RWPE2 (cell line): ENCODE measurements at regions not wholly inside any gene's neighbourhood (a gene's known extent, or its start where the extent isn't known, plus 50 kb on each side); places are given as distances from the start of the nearest gene placed in this dataset.

Experiments
- ATAC-seq: fragments of 200-7000 bp; cut with Tn5 transposase; 3 replicates; pipeline ENCODE4 v1.9.1; 2021; ENCODE audit warnings: low read depth
- DNase-seq: peaks from one replicate; pipeline ENCODE4 v3.0.0-alpha.2; 2020; ENCODE audit warnings: low spot score
- H3K27ac ChIP-seq: fragments of 450-650 bp; 2 replicates; pipeline ENCODE4 v1.5.1; 2017; ENCODE audit warnings: mild to moderate bottlenecking; ENCODE audit not compliant: poor library complexity, severe bottlenecking
- H3K27me3 ChIP-seq: fragments of 250-450 bp; sonication (Bioruptor Pico); 2 replicates; pipeline ENCODE4 v1.5.1; 2021; ENCODE audit warnings: mild to moderate bottlenecking, moderate library complexity; ENCODE audit not compliant: insufficient read depth, poor library complexity, severe bottlenecking
- H3K36me3 ChIP-seq: fragments of 250-450 bp; sonication (Bioruptor Pico); 2 replicates; pipeline ENCODE4 v1.5.1; 2020; ENCODE audit warnings: low read depth, mild to moderate bottlenecking, moderate library complexity
- H3K4me1 ChIP-seq: fragments of 250-450 bp; sonication (Bioruptor Pico); 2 replicates; pipeline ENCODE4 v1.5.1; 2021; ENCODE audit warnings: mild to moderate bottlenecking, moderate library complexity; ENCODE audit not compliant: insufficient read depth, poor library complexity, severe bottlenecking
- H3K4me3 ChIP-seq: fragments of 250-450 bp; sonication (Bioruptor Pico); 2 replicates; pipeline ENCODE4 v1.5.1; 2021; ENCODE audit warnings: mild to moderate bottlenecking, moderate library complexity; ENCODE audit not compliant: severe bottlenecking
- H3K9me3 ChIP-seq: fragments of 250-450 bp; sonication (Bioruptor Pico); 2 replicates; pipeline ENCODE4 v1.5.1; 2021; ENCODE audit warnings: mild to moderate bottlenecking, moderate library complexity; ENCODE audit not compliant: severe bottlenecking
- TF ChIP-seq, protein P1 (sequence below): fragments of 450-650 bp; IDR thresholded peaks from one replicate; pipeline ENCODE4 v1.5.1; 2017; ENCODE audit warnings: mild to moderate bottlenecking, moderate library complexity; ENCODE audit not compliant: poor library complexity, severe bottlenecking

DNA sequence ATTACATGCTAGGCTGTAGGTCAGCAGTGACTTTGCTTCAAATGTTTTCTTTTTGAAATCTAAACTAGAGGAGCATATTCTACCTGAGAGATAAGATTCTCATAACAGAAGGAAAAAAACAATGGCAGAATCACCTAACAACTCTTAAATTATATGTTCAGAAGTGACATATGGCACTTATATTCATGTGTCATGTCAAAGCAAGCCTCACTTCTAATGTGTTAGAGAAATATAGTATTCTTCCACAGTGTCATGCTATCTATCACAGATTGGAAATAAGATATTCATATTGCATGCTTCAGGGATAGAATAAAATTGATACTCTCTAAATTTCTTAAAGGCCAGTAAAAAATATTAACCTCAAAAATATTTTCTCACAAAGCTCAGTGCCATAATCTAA is 874.6 kb upstream of the PRMT6 start:
- TF ChIP-seq, protein P1, sequence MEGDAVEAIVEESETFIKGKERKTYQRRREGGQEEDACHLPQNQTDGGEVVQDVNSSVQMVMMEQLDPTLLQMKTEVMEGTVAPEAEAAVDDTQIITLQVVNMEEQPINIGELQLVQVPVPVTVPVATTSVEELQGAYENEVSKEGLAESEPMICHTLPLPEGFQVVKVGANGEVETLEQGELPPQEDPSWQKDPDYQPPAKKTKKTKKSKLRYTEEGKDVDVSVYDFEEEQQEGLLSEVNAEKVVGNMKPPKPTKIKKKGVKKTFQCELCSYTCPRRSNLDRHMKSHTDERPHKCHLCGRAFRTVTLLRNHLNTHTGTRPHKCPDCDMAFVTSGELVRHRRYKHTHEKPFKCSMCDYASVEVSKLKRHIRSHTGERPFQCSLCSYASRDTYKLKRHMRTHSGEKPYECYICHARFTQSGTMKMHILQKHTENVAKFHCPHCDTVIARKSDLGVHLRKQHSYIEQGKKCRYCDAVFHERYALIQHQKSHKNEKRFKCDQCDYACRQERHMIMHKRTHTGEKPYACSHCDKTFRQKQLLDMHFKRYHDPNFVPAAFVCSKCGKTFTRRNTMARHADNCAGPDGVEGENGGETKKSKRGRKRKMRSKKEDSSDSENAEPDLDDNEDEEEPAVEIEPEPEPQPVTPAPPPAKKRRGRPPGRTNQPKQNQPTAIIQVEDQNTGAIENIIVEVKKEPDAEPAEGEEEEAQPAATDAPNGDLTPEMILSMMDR: no peak
- Histone ChIP-seq H3K9me3 (no peaks in the 10 kb centered on the region), H3K27ac (no peak overlapping the region), H3K4me3 (no peak overlapping the region), H3K27me3 (no peaks in the 10 kb centered on the region), H3K36me3 (no peaks in the 10 kb centered on the region), H3K4me1 (no peaks in the 10 kb centered on the region)
- no peak for ATAC-seq
- DNase-seq: no peak

DNA sequence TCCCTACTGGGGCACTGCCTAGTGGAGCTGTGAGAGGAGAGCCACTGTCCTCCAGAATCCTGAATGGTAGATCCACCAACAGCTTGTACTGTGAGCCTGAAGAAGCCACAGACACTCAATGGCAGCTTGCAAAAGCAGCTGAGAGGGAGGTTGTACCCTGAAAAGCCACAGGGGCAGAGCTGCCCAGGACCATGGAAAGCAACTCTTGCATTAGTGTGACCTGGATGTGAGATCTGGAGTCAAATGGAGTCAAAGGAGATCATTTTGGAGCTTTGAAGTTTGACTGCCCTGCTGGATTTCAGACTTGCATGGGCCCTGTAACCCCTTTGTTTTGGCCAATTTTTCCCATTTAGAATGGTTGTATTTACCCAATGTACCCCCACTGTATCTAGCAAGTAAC is 871.4 kb upstream of the PRMT6 start:
- Histone ChIP-seq H3K4me3 (no peak overlapping the region), H3K27me3 (no peaks in the 10 kb centered on the region), H3K27ac (no peak overlapping the region), H3K9me3 (no peaks in the 10 kb centered on the region), H3K4me1 (no peaks in the 10 kb centered on the region), H3K36me3 (no peaks in the 10 kb centered on the region)
- DNase-seq (no peak), ATAC-seq (no peak)
- TF ChIP-seq, protein P1: no peak

DNA sequence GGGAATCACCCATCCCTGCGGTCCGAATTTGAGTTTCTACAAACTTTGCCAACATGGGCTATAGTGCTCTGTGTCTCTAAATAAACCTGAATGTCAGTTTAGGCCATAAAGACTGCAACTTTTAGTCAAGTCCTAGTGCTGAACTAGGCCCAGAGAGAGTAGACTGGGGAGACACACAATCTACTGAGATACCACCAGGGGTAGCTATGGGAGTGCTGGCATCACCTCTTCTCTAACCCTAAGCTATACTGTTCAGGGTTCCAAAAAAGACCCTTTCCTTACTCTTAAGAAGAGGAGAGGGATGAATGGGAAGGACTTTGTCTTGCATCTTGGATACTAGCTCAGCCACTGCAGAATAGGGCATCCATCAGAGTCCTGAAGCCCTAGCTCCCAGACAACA is 866.7 kb upstream of the PRMT6 start:
- TF ChIP-seq, protein P1: no peak
- H3K4me3 ChIP-seq: no peak overlapping the region
- H3K9me3 ChIP-seq: no peaks in the 10 kb centered on the region
- H3K36me3 ChIP-seq: no peaks in the 10 kb centered on the region
- no peak for DNase-seq
- H3K4me1 ChIP-seq: no peaks in the 10 kb centered on the region
- H3K27ac ChIP-seq: no peak overlapping the region
- H3K27me3 ChIP-seq: no peaks in the 10 kb centered on the region
- no peak for ATAC-seq

DNA sequence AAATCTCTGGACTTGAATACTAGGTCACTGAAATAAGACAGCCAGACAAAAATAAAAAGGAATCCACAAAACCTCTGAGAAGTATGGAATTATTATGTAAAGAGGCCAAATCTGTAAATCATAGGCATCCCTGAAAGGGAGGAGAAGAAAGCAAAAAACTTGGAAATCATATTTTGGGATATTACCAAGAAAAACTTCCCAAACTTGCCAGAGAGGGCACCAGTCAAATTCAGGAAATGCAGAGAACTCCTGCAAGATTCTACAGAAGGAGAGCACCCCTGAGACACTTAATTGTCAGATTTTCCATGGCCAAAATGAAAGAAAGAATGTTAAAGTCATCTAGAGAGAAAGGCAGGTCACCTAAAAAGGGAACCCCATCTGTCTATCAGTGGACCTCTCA is 862.3 kb upstream of the PRMT6 start:
- DNase-seq (no peak), ATAC-seq (no peak)
- Histone ChIP-seq H3K9me3 (no peaks in the 10 kb centered on the region), H3K27me3 (no peaks in the 10 kb centered on the region), H3K27ac (no peak overlapping the region), H3K36me3 (no peaks in the 10 kb centered on the region), H3K4me3 (no peak overlapping the region), H3K4me1 (no peaks in the 10 kb centered on the region)
- TF ChIP-seq, protein P1: no peak

DNA sequence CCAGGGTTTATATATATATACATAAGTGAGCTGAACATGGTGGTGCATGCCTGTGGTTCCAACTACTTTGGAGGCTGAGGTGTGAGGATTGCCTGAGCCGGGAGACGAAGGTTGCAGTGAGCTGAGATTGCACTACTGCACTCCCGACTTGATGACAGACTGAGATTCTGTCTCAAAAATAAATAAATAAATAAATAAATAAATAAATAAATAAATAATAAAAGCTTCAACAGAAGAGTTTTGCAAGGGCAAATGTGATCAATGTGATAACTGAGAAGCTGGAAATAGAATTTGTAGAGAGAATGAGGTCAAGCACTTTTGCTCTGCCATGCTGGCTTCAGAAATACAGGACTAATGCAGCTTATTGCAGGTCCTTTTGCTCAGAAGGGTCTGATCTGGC is 855.8 kb upstream of the PRMT6 start:
- Histone ChIP-seq H3K4me3 (no peak overlapping the region), H3K4me1 (no peaks in the 10 kb centered on the region), H3K9me3 (no peaks in the 10 kb centered on the region), H3K27me3 (no peaks in the 10 kb centered on the region), H3K36me3 (no peaks in the 10 kb centered on the region), H3K27ac (no peak overlapping the region)
- ATAC-seq (no peak), DNase-seq (no peak)
- TF ChIP-seq, protein P1: no peak
